HG02840 (cell line): ENCODE measurements at regions not wholly inside any gene's neighbourhood (a gene's known extent, or its start where the extent isn't known, plus 50 kb on each side); places are given as distances from the start of the nearest gene placed in this dataset.
"Not testable (repeated sequence)": the region's sequence is repeated elsewhere in the genome, so short reads cannot be mapped to it uniquely, and the experiment has no call there.

Experiments used
- ATAC-seq: cut with Tn5 transposase; IDR thresholded peaks from one replicate; pipeline ENCODE4 v1.9.1; 2021; ENCODE audit warnings: mild to moderate bottlenecking, moderate library complexity, moderate number of reproducible peaks; ENCODE audit not compliant: unreplicated experiment, low FRiP score

- no peak for ATAC-seq
These were observed 169.5 kb upstream of the SVIL start for GRCh38 chr10:29804025-29804852.

- ATAC-seq = no peak
These were observed 167.4 kb upstream of the SVIL start for GRCh38 chr10:29802171-29802570.

GRCh38 chr10:29798921-29799690, 164.3 kb upstream of the SVIL start:
- ATAC-seq = no peak

- no peak for ATAC-seq
These were observed 162.8 kb upstream of the SVIL start for GRCh38 chr10:29797616-29798015.

GRCh38 chr10:29795850-29796249, 161.1 kb upstream of the SVIL start:
- no peak for ATAC-seq

- ATAC-seq = no peak
These were observed 160.2 kb upstream of the SVIL start for GRCh38 chr10:29794776-29795611.

- no peak for ATAC-seq
These were observed 157.0 kb upstream of the SVIL start for GRCh38 chr10:29791773-29792172.

- ATAC-seq = no peak
These were observed 155.4 kb upstream of the SVIL start for GRCh38 chr10:29790207-29790606.

GRCh38 chr10:29788113-29788512, 153.3 kb upstream of the SVIL start:
- no peak for ATAC-seq

GRCh38 chr10:29785701-29786100, 150.9 kb upstream of the SVIL start:
- ATAC-seq = no peak

- no peak for ATAC-seq
These were observed 149.5 kb upstream of the SVIL start for GRCh38 chr10:29784175-29784773.

- no peak for ATAC-seq
These were observed 148.6 kb upstream of the SVIL start for GRCh38 chr10:29783201-29783947.

GRCh38 chr10:29780639-29781038, 145.9 kb upstream of the SVIL start:
- ATAC-seq = no peak

GRCh38 chr10:29780096-29780495, 145.3 kb upstream of the SVIL start:
- no peak for ATAC-seq

GRCh38 chr10:29776246-29776645, 141.5 kb upstream of the SVIL start:
- ATAC-seq = no peak

- ATAC-seq = no peak
These were observed 139.7 kb upstream of the SVIL start for GRCh38 chr10:29774475-29774874.

- ATAC-seq = no peak
These were observed 138.9 kb upstream of the SVIL start for GRCh38 chr10:29773675-29774091.

- ATAC-seq = no peak
These were observed 137.6 kb upstream of the SVIL start for GRCh38 chr10:29772403-29772802.

- no peak for ATAC-seq
These were observed 136.6 kb upstream of the SVIL start for GRCh38 chr10:29771376-29771775.

GRCh38 chr10:29769277-29769676, 134.5 kb upstream of the SVIL start:
- not testable (repeated sequence) for ATAC-seq
